GM10266 (cell line): ENCODE measurements at regions not wholly inside any gene's neighbourhood (a gene's known extent, or its start where the extent isn't known, plus 50 kb on each side); places are given as distances from the start of the nearest gene placed in this dataset.
"Not testable (repeated sequence)": the region's sequence is repeated elsewhere in the genome, so short reads cannot be mapped to it uniquely, and the experiment has no call there.

ENCODE experiments used
- DNase-seq: peaks from one replicate; pipeline ENCODE4 v3.0.0; 2012; ENCODE audit errors: extremely low spot score
- TF ChIP-seq, protein P1 (sequence below): IDR thresholded peaks from 2 replicates; pipeline ENCODE4 v1.5.1; 2012; ENCODE audit warnings: mild to moderate bottlenecking, low read depth; ENCODE audit not compliant: control insufficient read depth, insufficient read depth; ENCODE audit errors: missing control alignments

- TF ChIP-seq, protein P1, sequence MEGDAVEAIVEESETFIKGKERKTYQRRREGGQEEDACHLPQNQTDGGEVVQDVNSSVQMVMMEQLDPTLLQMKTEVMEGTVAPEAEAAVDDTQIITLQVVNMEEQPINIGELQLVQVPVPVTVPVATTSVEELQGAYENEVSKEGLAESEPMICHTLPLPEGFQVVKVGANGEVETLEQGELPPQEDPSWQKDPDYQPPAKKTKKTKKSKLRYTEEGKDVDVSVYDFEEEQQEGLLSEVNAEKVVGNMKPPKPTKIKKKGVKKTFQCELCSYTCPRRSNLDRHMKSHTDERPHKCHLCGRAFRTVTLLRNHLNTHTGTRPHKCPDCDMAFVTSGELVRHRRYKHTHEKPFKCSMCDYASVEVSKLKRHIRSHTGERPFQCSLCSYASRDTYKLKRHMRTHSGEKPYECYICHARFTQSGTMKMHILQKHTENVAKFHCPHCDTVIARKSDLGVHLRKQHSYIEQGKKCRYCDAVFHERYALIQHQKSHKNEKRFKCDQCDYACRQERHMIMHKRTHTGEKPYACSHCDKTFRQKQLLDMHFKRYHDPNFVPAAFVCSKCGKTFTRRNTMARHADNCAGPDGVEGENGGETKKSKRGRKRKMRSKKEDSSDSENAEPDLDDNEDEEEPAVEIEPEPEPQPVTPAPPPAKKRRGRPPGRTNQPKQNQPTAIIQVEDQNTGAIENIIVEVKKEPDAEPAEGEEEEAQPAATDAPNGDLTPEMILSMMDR, result no peak
- no peak for DNase-seq
Measured at GRCh38 chr3:158026236-158026635, 80.0 kb downstream of the SHOX2 start.

- DNase-seq, result not testable (repeated sequence)
Measured at GRCh38 chr3:158019897-158020296, 86.3 kb downstream of the SHOX2 start.

DNA sequence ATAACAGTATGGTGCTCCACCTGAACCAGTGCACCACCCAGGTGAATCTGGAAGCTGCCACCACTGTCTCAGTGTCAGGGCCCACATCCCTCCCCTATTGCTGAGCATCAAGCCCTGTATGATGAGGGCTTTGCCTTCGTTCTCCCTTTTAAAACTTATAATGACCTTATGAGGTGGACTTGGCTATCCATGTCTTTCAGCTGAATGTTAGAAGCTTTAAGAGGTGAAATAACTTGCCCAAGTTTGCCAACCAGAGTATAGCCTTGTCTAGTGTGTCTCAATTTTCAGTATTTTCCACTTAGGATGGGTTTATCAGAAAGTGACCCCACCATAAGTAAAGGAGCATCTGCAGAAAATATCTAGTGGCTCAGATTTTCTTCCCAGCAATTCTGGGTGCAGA lies 87.8 kb downstream of the SHOX2 start:
- TF ChIP-seq, protein P1, result no peak
- no peak for DNase-seq

DNA sequence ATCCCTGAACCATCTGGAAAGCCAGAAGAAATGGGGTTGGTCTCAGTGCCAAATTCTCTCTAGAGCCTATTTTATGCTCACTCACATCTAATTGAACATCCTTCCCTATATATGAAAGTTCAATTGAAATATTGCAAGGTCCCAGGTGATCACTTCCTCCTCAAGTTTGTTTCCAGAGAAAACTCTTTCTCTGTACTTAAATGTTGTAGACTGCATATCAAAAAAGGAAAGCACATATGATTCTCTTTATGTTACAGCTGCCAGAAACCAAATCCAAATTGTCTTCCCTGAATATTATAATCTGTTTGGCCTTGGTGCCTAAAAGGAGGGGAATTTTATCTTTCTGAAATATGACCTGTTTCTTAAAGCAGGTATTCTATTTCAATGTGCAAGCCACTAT lies 93.3 kb downstream of the SHOX2 start:
- no peak for DNase-seq
- TF ChIP-seq, protein P1, result no peak

DNA sequence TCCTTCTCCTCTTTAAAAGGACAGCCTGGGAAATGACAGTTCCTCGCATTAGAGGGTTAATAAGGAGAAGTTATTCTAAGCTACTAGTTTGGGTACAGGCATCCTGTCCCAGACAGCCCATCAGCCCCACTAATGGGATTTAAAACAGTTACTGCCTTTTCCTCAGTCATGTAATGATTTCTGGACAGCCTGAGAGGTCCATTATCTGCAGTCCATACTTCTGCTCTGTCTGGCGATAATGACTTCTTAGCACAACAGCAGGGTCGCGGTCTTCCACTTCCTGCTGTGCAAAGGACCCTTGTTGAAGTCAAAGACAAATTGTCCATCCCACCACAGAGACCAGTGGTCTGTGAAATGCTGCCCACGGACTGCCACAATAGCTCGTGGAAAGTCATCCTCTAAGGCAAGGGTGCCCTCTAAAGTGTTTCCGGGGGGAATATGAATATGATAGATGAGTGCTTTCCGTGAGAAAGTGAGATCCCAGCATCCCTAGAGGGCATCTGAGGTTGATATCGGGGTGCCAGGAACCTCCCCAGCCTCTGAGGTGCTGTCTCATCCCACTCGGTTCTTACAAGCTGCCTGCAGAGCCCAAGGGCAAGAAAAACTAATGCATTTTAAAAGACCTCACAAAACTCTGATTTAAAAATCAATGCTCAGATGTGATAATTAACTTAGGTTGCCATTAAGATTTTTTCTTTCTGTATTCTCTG lies 100.7 kb downstream of the SHOX2 start:
- TF ChIP-seq, protein P1, result no peak
- no peak for DNase-seq

- DNase-seq, result no peak
- TF ChIP-seq, protein P1, result no peak
Measured at GRCh38 chr3:157999246-157999645, 107.0 kb downstream of the SHOX2 start.

DNA sequence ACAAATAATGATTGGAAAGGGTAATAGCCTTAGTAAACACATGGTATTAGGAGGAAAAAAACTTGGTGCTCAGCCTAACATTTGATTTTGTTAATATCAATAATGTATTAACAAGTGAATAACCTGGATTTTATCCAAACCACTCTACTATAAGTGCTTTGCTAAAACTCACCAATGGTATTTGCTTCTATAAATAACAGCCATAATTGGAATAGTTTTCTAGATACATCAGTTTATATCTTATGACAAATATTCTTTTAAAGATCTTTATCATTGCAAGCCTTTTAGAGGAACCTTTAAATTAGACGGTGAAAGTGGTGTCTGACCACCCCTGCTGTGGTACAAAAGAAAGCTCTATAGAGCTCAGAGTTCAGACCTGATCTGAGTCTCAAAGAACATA lies 123.9 kb downstream of the SHOX2 start:
- TF ChIP-seq, protein P1, result no peak
- DNase-seq, result no peak

GRCh38 chr3:157981819-157982218 lies 124.4 kb downstream of the SHOX2 start:
- DNase-seq, result no peak
- TF ChIP-seq, protein P1, result no peak
